ENCODE measurements at regions not wholly inside any gene's neighbourhood (a gene's known extent, or its start where the extent isn't known, plus 50 kb on each side); places are given as distances from the start of the nearest gene placed in this dataset.

- 49% methylated on average over 3 of the region's 4 CpGs for WGBS (ENCODE audit: insufficient coverage)
Measured at GRCh38 chr2:18500333-18500732, 60.1 kb downstream of the RDH14 start.

GRCh38 chr2:18498531-18498930 lies 61.9 kb downstream of the RDH14 start:
- peaks cover 0 to 6% (median 2%) of the 10 kb centered on the region in 4 experiments for H3K27me3 ChIP-seq (replicated peaks in 1 of 4; ENCODE audit: control extremely low read depth in 1 of 4, control insufficient read depth in 3 of 4, insufficient read depth in 4 of 4, low read length in 3 of 4)
- no peak overlapping the region for H3K4me3 ChIP-seq (ENCODE audit: control extremely low read depth in 1 of 5, extremely low read depth in 1 of 5, insufficient read depth in 1 of 5, low read depth in 2 of 5, low read length in 4 of 5)
- no peak overlapping the region for H3K27ac Mint-ChIP-seq
- ATAC-seq (ENCODE audit: low read depth) (no peak), DNase-seq (no peak)
- peaks cover 25% of the 10 kb centered on the region for H3K27me3 Mint-ChIP-seq
- no peak overlapping the region for H3K9ac ChIP-seq (ENCODE audit: low read length)
- H3K9me3 ChIP-seq (ENCODE audit: control extremely low read depth in 1 of 3, control insufficient read depth in 2 of 3, insufficient read depth in 1 of 3, low read length in 2 of 3) = no peaks in the 10 kb centered on the region
- H3K4me3 Mint-ChIP-seq = no peak overlapping the region
- TF ChIP-seq CTCF (IDR thresholded peaks at IDR 0.05) = no peak
- no peak for TF ChIP-seq EZH2 (IDR thresholded peaks at IDR 0.05; ENCODE audit: borderline replicate concordance, insufficient read depth, low read depth, low read length, poor library complexity, severe bottlenecking)
- CTCF ChIA-PET = interaction anchor here (1.1 kb wide), 1 partner anchor 23 kb away, joined by 3 read pairs; no protein-coding TSS in a partner anchor
- H3K9me3 Mint-ChIP-seq (ENCODE audit: insufficient read depth) = no peaks in the 10 kb centered on the region
- no peak overlapping the region for H2AFZ ChIP-seq (ENCODE audit: insufficient read depth, low read depth, low read length, poor library complexity, severe bottlenecking)
- intact Hi-C loops (cut with micrococcal nuclease) = no loop called here
- H3K27ac ChIP-seq (ENCODE audit: low read length in 2 of 2) = no peak overlapping the region
- H4K20me1 ChIP-seq (ENCODE audit: control insufficient read depth, insufficient read depth, low read length, poor library complexity, severe bottlenecking) = no peaks in the 10 kb centered on the region
- POLR2A ChIA-PET = interaction anchor here (0.6 kb wide), 1 partner anchor 231 kb away, joined by 6 read pairs; no protein-coding TSS in a partner anchor
- no peaks in the 10 kb centered on the region for H3K79me2 ChIP-seq (ENCODE audit: control insufficient read depth, insufficient read depth, low read length)
- no peaks in the 10 kb centered on the region for H3K4me1 Mint-ChIP-seq
- H3K4me2 ChIP-seq (replicated peaks; ENCODE audit: low read depth, low read length, poor library complexity, severe bottlenecking) = no peak overlapping the region
- H3K36me3 ChIP-seq (replicated peaks in 1 of 2; ENCODE audit: control extremely low read depth in 1 of 2, control insufficient read depth in 1 of 2, extremely low read depth in 1 of 2, insufficient read depth in 2 of 2, low read length in 1 of 2) = no peaks in the 10 kb centered on the region
- no peaks in the 10 kb centered on the region for H3K4me1 ChIP-seq (ENCODE audit: control insufficient read depth in 2 of 2, insufficient read depth in 2 of 2, low read length in 2 of 2)

More at GRCh38 chr2:18500333-18500732, 60.1 kb downstream of the RDH14 start:
- Histone ChIP-seq H3K9me3 (ENCODE audit: control extremely low read depth in 1 of 3, control insufficient read depth in 2 of 3, insufficient read depth in 1 of 3, low read length in 2 of 3) (no peaks in the 10 kb centered on the region), H3K4me2 (replicated peaks; ENCODE audit: low read depth, low read length, poor library complexity, severe bottlenecking) (no peak overlapping the region), H4K20me1 (ENCODE audit: control insufficient read depth, insufficient read depth, low read length, poor library complexity, severe bottlenecking) (no peaks in the 10 kb centered on the region), H3K27ac (ENCODE audit: low read length in 2 of 2) (no peak overlapping the region), H3K4me3 (ENCODE audit: control extremely low read depth in 1 of 5, extremely low read depth in 1 of 5, insufficient read depth in 1 of 5, low read depth in 2 of 5, low read length in 4 of 5) (no peak overlapping the region), H3K27me3 (replicated peaks in 1 of 4; ENCODE audit: control extremely low read depth in 1 of 4, control insufficient read depth in 3 of 4, insufficient read depth in 4 of 4, low read length in 3 of 4) (peaks cover 0 to 6% (median 2%) of the 10 kb centered on the region in 4 experiments), H3K79me2 (ENCODE audit: control insufficient read depth, insufficient read depth, low read length) (no peaks in the 10 kb centered on the region), H3K4me1 (ENCODE audit: control insufficient read depth in 2 of 2, insufficient read depth in 2 of 2, low read length in 2 of 2) (no peaks in the 10 kb centered on the region), H3K36me3 (replicated peaks in 1 of 2; ENCODE audit: control extremely low read depth in 1 of 2, control insufficient read depth in 1 of 2, extremely low read depth in 1 of 2, insufficient read depth in 2 of 2, low read length in 1 of 2) (no peaks in the 10 kb centered on the region), H3K9ac (ENCODE audit: low read length) (no peak overlapping the region), H2AFZ (ENCODE audit: insufficient read depth, low read depth, low read length, poor library complexity, severe bottlenecking) (no peak overlapping the region)
- TF ChIP-seq CTCF (IDR thresholded peaks at IDR 0.05) (no peak), EZH2 (IDR thresholded peaks at IDR 0.05; ENCODE audit: borderline replicate concordance, insufficient read depth, low read depth, low read length, poor library complexity, severe bottlenecking) (no peak)
- intact Hi-C loops (cut with micrococcal nuclease) = no loop called here
- Mint-ChIP-seq H3K4me3 (no peak overlapping the region), H3K4me1 (no peaks in the 10 kb centered on the region), H3K27me3 (peaks cover 12% of the 10 kb centered on the region), H3K9me3 (ENCODE audit: insufficient read depth) (no peaks in the 10 kb centered on the region), H3K27ac (no peak overlapping the region)
- ATAC-seq (ENCODE audit: low read depth) (no peak), DNase-seq (no peak)
- ChIA-PET POLR2A (no interaction called here), CTCF (interaction anchor here (1.1 kb wide), 1 partner anchor 20 kb away, joined by 3 read pairs; no protein-coding TSS in a partner anchor)

Measured in B cell (primary cell).